Endothelial cell of umbilical vein (primary cell): ENCODE measurements at regions not wholly inside any gene's neighbourhood (a gene's known extent, or its start where the extent isn't known, plus 50 kb on each side); places are given as distances from the start of the nearest gene placed in this dataset.

ENCODE experiments used
- CTCF ChIP-seq, 2 donors: IDR thresholded peaks; 1 replicate in 1 of 2; 2 replicates in 1 of 2; pipeline ENCODE4 v1.5.1; 2011; ENCODE audit warnings: low read length in 2 of 2, mild to moderate bottlenecking in 2 of 2, moderate library complexity in 2 of 2, control low read depth in 1 of 2, inconsistent platforms in 1 of 2, low read depth in 1 of 2; ENCODE audit not compliant: insufficient read depth in 1 of 2; ENCODE audit errors: extremely low read depth in 1 of 2
- EZH2 ChIP-seq: IDR thresholded peaks from 2 replicates; pipeline ENCODE4 v1.6.1; 2012; ENCODE audit warnings: borderline replicate concordance, low read depth, mild to moderate bottlenecking, moderate library complexity, low read length, inconsistent platforms; ENCODE audit not compliant: severe bottlenecking
- FOS ChIP-seq: IDR thresholded peaks from 2 replicates; pipeline ENCODE4 v1.6.1; 2011; ENCODE audit warnings: mild to moderate bottlenecking, low read length, moderate library complexity, borderline replicate concordance; ENCODE audit not compliant: insufficient read depth
- GATA2 ChIP-seq: IDR thresholded peaks from 2 replicates; pipeline ENCODE4 v1.7.0; 2011; ENCODE audit warnings: low read depth, mild to moderate bottlenecking, moderate library complexity, mixed read lengths, low read length; ENCODE audit not compliant: insufficient read length, insufficient read depth
- JUN ChIP-seq: IDR thresholded peaks from 2 replicates; pipeline ENCODE4 v1.6.1; 2011; ENCODE audit warnings: borderline replicate concordance, low read depth; ENCODE audit not compliant: insufficient read length, insufficient read depth
- MAX ChIP-seq: IDR thresholded peaks from 2 replicates; pipeline ENCODE4 v1.6.1; 2011; ENCODE audit not compliant: insufficient read depth, insufficient read length
- MYC ChIP-seq: IDR thresholded peaks from one replicate; pipeline ENCODE4 v1.6.1; 2011; ENCODE audit warnings: mild to moderate bottlenecking, low read depth, low read length
- POLR2A ChIP-seq: IDR thresholded peaks from 2 replicates; pipeline ENCODE4 v1.6.1; 2012; ENCODE audit warnings: low read depth, mild to moderate bottlenecking, control low read depth, low read length
- POLR2AphosphoS5 ChIP-seq: IDR thresholded peaks from 2 replicates; pipeline ENCODE4 v1.6.1; 2012; ENCODE audit warnings: low read depth, mild to moderate bottlenecking, control low read depth, low read length, moderate library complexity; ENCODE audit not compliant: insufficient read depth

DNA sequence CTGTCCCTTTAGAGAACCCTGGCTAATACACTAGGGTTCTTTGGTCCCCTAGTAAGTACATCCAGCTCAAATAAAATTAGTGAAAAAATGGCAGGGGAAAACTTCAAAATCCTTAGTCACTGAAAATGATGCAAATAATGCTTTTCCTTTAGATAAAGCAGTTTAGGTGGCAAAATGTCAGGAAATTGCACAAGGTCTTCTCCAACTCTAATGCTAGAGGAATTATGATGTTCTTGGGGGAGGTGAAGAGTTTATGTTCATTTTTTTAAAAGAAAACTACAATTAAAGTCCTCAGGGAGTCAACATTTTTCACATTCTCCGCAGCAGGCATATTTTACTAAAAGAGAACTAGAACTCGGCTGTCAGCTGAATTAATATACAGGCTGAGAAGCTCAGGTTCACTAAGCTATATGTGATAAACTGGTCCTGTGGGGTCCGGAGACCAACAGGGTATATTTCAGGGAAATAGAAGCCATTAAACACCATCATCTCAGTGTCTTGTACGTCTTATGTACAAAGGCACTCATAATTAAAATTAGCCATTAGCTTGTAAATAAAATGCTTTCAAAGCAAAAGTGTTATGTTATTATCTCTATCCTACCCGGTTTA lies 1164.7 kb upstream of the AUTS2 start:
- TF ChIP-seq CTCF (IDR thresholded peaks at IDR 0.05; ENCODE audit: extremely low read depth in 1 of 2, insufficient read depth in 1 of 2, low read depth in 1 of 2, low read length in 2 of 2): no peak
- TF ChIP-seq POLR2A: no peak
- no peak for TF ChIP-seq MAX
- no peak for TF ChIP-seq EZH2
- no peak for TF ChIP-seq FOS
- TF ChIP-seq POLR2AphosphoS5: no peak
- no peak for TF ChIP-seq MYC
- TF ChIP-seq JUN: no peak
- TF ChIP-seq GATA2: no peak
